ENCODE measurements at regions not wholly inside any gene's neighbourhood (a gene's known extent, or its start where the extent isn't known, plus 50 kb on each side); places are given as distances from the start of the nearest gene placed in this dataset.
A peak's percentile ranks its signal among the peaks of the same experiment; 100 is the strongest.
"Not testable (repeated sequence)": the region's sequence is repeated elsewhere in the genome, so short reads cannot be mapped to it uniquely, and the experiment has no call there.

DNA sequence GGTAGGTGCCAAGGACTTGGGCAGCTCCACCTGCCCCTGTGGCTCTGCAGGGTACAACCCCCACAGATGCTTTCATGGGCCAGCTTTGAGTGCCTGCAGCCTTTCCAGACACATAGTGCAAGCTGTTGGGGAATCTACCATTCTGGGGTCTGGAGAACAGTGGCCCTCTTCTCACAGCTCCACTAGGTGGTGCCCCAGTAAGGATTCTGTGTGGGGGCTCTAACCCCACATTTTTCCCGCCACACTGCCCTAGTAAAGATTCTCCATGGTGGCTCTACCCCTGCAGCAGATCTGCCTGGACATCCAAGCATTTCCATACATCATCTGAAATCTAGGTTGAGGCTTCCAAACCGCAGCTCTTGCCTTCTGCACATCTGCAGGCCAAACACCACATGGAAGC, 149.7 kb upstream of the FNDC3A start:
- H3K9me3 Mint-ChIP-seq, result peaks cover 7% of the 10 kb centered on the region
- ChIA-PET CTCF (no interaction called here), POLR2A (no interaction called here)
- Histone ChIP-seq H3K27ac (ENCODE audit: low read depth in 1 of 2, low read length in 2 of 2) (no peak overlapping the region), H3K4me3 (ENCODE audit: low read length) (no peak overlapping the region), H3K27me3 (ENCODE audit: control insufficient read depth in 1 of 2, insufficient read depth in 2 of 2, low read length in 2 of 2) (no peaks in the 10 kb centered on the region), H3K9me3 (ENCODE audit: control insufficient read depth in 1 of 2, insufficient read depth in 1 of 2, low read length in 2 of 2) (peaks cover 9 to 13% of the 10 kb centered on the region in 2 experiments), H3K4me1 (ENCODE audit: insufficient read depth, low read length) (peaks cover 10% of the 10 kb centered on the region), H3K36me3 (ENCODE audit: insufficient read depth, low read length) (no peaks in the 10 kb centered on the region)
- H3K4me3 Mint-ChIP-seq, result no peak overlapping the region
- H3K4me1 Mint-ChIP-seq (ENCODE audit: low read depth), result peaks cover 14% of the 10 kb centered on the region
- TF ChIP-seq, protein P1, sequence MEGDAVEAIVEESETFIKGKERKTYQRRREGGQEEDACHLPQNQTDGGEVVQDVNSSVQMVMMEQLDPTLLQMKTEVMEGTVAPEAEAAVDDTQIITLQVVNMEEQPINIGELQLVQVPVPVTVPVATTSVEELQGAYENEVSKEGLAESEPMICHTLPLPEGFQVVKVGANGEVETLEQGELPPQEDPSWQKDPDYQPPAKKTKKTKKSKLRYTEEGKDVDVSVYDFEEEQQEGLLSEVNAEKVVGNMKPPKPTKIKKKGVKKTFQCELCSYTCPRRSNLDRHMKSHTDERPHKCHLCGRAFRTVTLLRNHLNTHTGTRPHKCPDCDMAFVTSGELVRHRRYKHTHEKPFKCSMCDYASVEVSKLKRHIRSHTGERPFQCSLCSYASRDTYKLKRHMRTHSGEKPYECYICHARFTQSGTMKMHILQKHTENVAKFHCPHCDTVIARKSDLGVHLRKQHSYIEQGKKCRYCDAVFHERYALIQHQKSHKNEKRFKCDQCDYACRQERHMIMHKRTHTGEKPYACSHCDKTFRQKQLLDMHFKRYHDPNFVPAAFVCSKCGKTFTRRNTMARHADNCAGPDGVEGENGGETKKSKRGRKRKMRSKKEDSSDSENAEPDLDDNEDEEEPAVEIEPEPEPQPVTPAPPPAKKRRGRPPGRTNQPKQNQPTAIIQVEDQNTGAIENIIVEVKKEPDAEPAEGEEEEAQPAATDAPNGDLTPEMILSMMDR (IDR thresholded peaks at IDR 0.05), result no peak
- no peak overlapping the region for H3K27ac Mint-ChIP-seq
- H3K27me3 Mint-ChIP-seq, result no peaks in the 10 kb centered on the region
- no peak for ATAC-seq (ENCODE audit: poor library complexity)
- intact Hi-C loops (cut with DNase I, micrococcal nuclease), result no loop called here
- no peaks in the 10 kb centered on the region for H3K36me3 Mint-ChIP-seq (ENCODE audit: low read depth)
- DNase-seq, result no peak

GRCh38 chr13:48826922-48827454, 148.7 kb upstream of the FNDC3A start:
- DNase-seq; H3K4me3 Mint-ChIP-seq; H3K27me3 ChIP-seq (ENCODE audit: control insufficient read depth in 1 of 2, insufficient read depth in 2 of 2, low read length in 2 of 2); H3K36me3 Mint-ChIP-seq (ENCODE audit: low read depth); H3K4me3 ChIP-seq (ENCODE audit: low read length); intact Hi-C loops (cut with DNase I, micrococcal nuclease); H3K36me3 ChIP-seq (ENCODE audit: insufficient read depth, low read length); H3K27ac Mint-ChIP-seq; H3K9me3 Mint-ChIP-seq; H3K27me3 Mint-ChIP-seq; CTCF ChIA-PET; H3K27ac ChIP-seq (ENCODE audit: low read depth in 1 of 2, low read length in 2 of 2); POLR2A ChIA-PET; ATAC-seq (ENCODE audit: poor library complexity): not testable (repeated sequence)
- H3K9me3 ChIP-seq (ENCODE audit: control insufficient read depth in 1 of 2, insufficient read depth in 1 of 2, low read length in 2 of 2), result peaks cover 9 to 13% of the 10 kb centered on the region in 2 experiments
- peaks cover 14% of the 10 kb centered on the region for H3K4me1 Mint-ChIP-seq (ENCODE audit: low read depth)
- peaks cover 10% of the 10 kb centered on the region for H3K4me1 ChIP-seq (ENCODE audit: insufficient read depth, low read length)

GRCh38 chr13:48827709-48828108, 148.0 kb upstream of the FNDC3A start:
- Histone ChIP-seq H3K9me3 (ENCODE audit: control insufficient read depth in 1 of 2, insufficient read depth in 1 of 2, low read length in 2 of 2) (peaks cover 9 to 13% of the 10 kb centered on the region in 2 experiments), H3K4me1 (ENCODE audit: insufficient read depth, low read length) (peaks cover 10% of the 10 kb centered on the region), H3K27me3 (ENCODE audit: control insufficient read depth in 1 of 2, insufficient read depth in 2 of 2, low read length in 2 of 2) (no peaks in the 10 kb centered on the region), H3K27ac (ENCODE audit: low read depth in 1 of 2, low read length in 2 of 2) (no peak overlapping the region), H3K4me3 (ENCODE audit: low read length) (no peak overlapping the region), H3K36me3 (ENCODE audit: insufficient read depth, low read length) (no peaks in the 10 kb centered on the region)
- TF ChIP-seq, protein P1 (IDR thresholded peaks at IDR 0.05), result no peak
- DNase-seq, result no peak
- Mint-ChIP-seq H3K27me3 (no peaks in the 10 kb centered on the region), H3K36me3 (ENCODE audit: low read depth) (no peaks in the 10 kb centered on the region), H3K4me1 (ENCODE audit: low read depth) (peaks cover 14% of the 10 kb centered on the region), H3K9me3 (peaks cover 10% of the 10 kb centered on the region), H3K27ac (no peak overlapping the region), H3K4me3 (no peak overlapping the region)
- no peak for ATAC-seq (ENCODE audit: poor library complexity)
- intact Hi-C loops (cut with DNase I, micrococcal nuclease), result no loop called here
- ChIA-PET POLR2A (no interaction called here), CTCF (no interaction called here)

DNA sequence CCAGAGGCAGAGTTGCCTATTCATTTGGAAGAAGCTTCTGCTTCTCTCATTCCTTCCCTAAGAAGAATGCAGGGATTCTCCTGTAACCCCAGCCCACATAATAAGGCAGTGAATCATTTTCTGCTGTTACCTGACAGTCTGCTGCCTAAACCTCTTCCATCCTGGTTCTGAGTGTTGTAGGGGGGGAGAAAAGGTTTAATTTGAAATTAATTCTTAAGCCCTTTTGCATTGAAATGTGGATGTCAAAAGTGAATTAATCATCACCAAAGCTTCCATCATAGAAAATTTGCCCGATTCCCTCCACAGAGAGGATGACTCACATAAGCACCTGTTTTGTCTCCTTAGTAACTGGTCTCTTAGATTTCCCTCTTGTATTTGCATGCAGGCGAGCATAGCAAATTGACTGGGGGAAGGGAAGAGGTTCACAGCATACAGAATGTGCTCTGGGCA, 146.7 kb upstream of the FNDC3A start:
- peak in 3 of 14 experiments; percentile 17 to 29 (median 29) for DNase-seq
- H3K4me3 ChIP-seq (ENCODE audit: low read length), result no peak overlapping the region

More for the DNA sequence above, 146.7 kb upstream of the FNDC3A start:
- Mint-ChIP-seq H3K27ac (no peak overlapping the region), H3K4me1 (ENCODE audit: low read depth) (peaks cover 14% of the 10 kb centered on the region), H3K36me3 (ENCODE audit: low read depth) (no peaks in the 10 kb centered on the region), H3K4me3 (no peak overlapping the region), H3K9me3 (peaks cover 11% of the 10 kb centered on the region), H3K27me3 (no peaks in the 10 kb centered on the region)
- Histone ChIP-seq H3K27ac (ENCODE audit: low read depth in 1 of 2, low read length in 2 of 2) (no peak overlapping the region), H3K9me3 (ENCODE audit: control insufficient read depth in 1 of 2, insufficient read depth in 1 of 2, low read length in 2 of 2) (peaks cover 9 to 13% of the 10 kb centered on the region in 2 experiments), H3K4me1 (ENCODE audit: insufficient read depth, low read length) (peaks cover 10% of the 10 kb centered on the region), H3K27me3 (ENCODE audit: control insufficient read depth in 1 of 2, insufficient read depth in 2 of 2, low read length in 2 of 2) (no peaks in the 10 kb centered on the region), H3K36me3 (ENCODE audit: insufficient read depth, low read length) (no peaks in the 10 kb centered on the region)
- POLR2A ChIA-PET, result no interaction called here
- peak; percentile 37 for ATAC-seq (ENCODE audit: poor library complexity)
- intact Hi-C loops (cut with DNase I, micrococcal nuclease), result no loop called here
- TF ChIP-seq, protein P1 (IDR thresholded peaks at IDR 0.05), result no peak
- CTCF ChIA-PET, result no interaction called here

All from CD4-positive, alpha-beta T cell (primary cell).